HG02610 (cell line): ENCODE measurements at regions not wholly inside any gene's neighbourhood (a gene's known extent, or its start where the extent isn't known, plus 50 kb on each side); places are given as distances from the start of the nearest gene placed in this dataset.

Source experiments
- ATAC-seq: cut with Tn5 transposase; IDR thresholded peaks from one replicate; pipeline ENCODE4 v1.9.1; 2021; ENCODE audit warnings: mild to moderate bottlenecking, moderate library complexity; ENCODE audit not compliant: unreplicated experiment

GRCh38 chr5:155290937-155291336, 277.4 kb downstream of the KIF4B start:
- ATAC-seq, result no peak

GRCh38 chr5:155293605-155294178, 280.1 kb downstream of the KIF4B start:
- ATAC-seq, result no peak

GRCh38 chr5:155295111-155295510, 281.6 kb downstream of the KIF4B start:
- no peak for ATAC-seq

GRCh38 chr5:155299386-155300005, 285.9 kb downstream of the KIF4B start:
- no peak for ATAC-seq

GRCh38 chr5:155303120-155303519, 289.6 kb downstream of the KIF4B start:
- no peak for ATAC-seq

GRCh38 chr5:155307229-155307628, 293.7 kb downstream of the KIF4B start:
- no peak for ATAC-seq

GRCh38 chr5:155308289-155308688, 294.7 kb downstream of the KIF4B start:
- ATAC-seq, result no peak

GRCh38 chr5:155309021-155309746, 295.6 kb downstream of the KIF4B start:
- no peak for ATAC-seq

- no peak for ATAC-seq
Measured at GRCh38 chr5:155311721-155312120, 298.2 kb downstream of the KIF4B start.

GRCh38 chr5:155313518-155313917, 300.0 kb downstream of the KIF4B start:
- ATAC-seq, result no peak

GRCh38 chr5:155316070-155316714, 302.6 kb downstream of the KIF4B start:
- no peak for ATAC-seq

GRCh38 chr5:155332618-155333017, 319.1 kb downstream of the KIF4B start:
- no peak for ATAC-seq

GRCh38 chr5:155342956-155343355, 329.4 kb downstream of the KIF4B start:
- ATAC-seq, result no peak

GRCh38 chr5:155343468-155343867, 329.9 kb downstream of the KIF4B start:
- ATAC-seq, result no peak

GRCh38 chr5:155353231-155353630, 339.7 kb downstream of the KIF4B start:
- ATAC-seq, result no peak

- ATAC-seq, result no peak
Measured at GRCh38 chr5:155366096-155366495, 352.5 kb downstream of the KIF4B start.

- no peak for ATAC-seq
Measured at GRCh38 chr5:155367841-155368240, 354.3 kb downstream of the KIF4B start.

- no peak for ATAC-seq
Measured at GRCh38 chr5:155368490-155368889, 354.9 kb downstream of the KIF4B start.

- no peak for ATAC-seq
Measured at GRCh38 chr5:155380480-155380879, 366.9 kb downstream of the KIF4B start.

- ATAC-seq, result no peak
Measured at GRCh38 chr5:155381654-155382053, 368.1 kb downstream of the KIF4B start.

- no peak for ATAC-seq
Measured at GRCh38 chr5:155389498-155389897, 375.9 kb downstream of the KIF4B start.

GRCh38 chr5:155394727-155395126, 381.2 kb downstream of the KIF4B start:
- ATAC-seq, result no peak
